ENCODE measurements at regions not wholly inside any gene's neighbourhood (a gene's known extent, or its start where the extent isn't known, plus 50 kb on each side); places are given as distances from the start of the nearest gene placed in this dataset.

- no peak for DNase-seq
Observed at GRCh38 chr6:103236923-103237322, 1622.8 kb downstream of the HACE1 start.

- DNase-seq: no peak
Observed at GRCh38 chr6:103231181-103231580, 1628.5 kb downstream of the HACE1 start.

- no peak for DNase-seq
Observed at GRCh38 chr6:103215847-103216246, 1643.9 kb downstream of the HACE1 start.

DNA sequence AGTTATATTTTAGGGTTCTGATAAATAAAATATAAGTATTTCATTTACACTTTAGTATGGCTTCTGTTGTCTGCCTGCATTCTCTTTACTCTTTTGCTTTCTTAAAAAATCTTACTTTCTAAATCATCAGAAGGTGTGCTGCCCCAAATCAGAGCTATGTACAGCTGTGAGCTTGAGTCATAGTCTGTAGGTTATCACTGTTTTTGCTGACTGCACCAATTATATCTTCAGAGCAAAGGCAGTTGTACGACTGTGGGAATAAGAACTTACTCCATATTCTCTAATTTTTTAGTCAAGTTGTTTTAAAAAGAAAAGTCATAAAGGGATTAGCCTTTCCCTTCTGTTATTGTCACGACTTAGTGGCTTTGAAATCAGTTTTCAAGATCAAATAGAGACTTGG is 1649.0 kb downstream of the HACE1 start:
- no peak for DNase-seq

GRCh38 chr6:103198386-103198785 is 1661.3 kb downstream of the HACE1 start:
- DNase-seq: no peak

DNA sequence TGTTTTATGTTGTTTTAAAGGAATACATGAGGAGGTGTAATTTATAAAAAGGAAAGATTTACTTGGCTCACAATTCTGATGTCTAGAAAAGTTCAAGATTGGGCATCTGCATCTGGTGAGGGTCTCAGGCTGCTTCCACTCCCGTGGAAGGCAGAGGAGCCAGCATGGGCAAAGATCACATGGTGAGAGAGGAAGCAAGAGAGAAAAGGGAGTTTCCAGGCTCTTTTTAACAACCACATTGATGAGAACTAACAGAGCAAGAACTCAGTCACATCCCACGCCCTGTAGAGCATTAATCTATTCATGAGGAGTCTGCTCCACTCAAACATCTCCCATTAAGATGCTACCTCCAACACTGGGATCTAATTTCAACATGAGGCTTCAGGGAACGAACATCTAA is 1666.3 kb downstream of the HACE1 start:
- DNase-seq: no peak

- DNase-seq: no peak
Observed at GRCh38 chr6:103191391-103192093, 1668.2 kb downstream of the HACE1 start.

DNA sequence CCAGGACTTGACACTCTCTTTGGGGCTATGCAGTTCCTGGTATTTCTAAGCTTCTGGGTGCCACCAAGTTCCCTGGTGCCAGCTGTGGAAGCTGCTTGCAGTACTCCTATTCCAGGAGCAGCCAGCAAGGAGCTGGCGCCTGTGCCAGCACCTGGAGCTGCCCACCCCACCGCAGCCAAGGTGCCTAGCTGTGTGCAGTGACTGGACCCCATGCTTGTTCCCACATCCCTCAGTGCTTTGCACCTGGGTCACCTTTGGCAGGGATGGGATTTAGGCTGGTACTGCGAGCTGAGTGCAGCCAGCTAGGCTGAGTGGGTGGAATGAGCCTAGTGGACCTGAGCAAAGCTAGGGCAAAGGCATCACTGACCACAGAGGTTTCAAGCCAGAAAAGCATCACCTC is 1674.9 kb downstream of the HACE1 start:
- DNase-seq: no peak

DNA sequence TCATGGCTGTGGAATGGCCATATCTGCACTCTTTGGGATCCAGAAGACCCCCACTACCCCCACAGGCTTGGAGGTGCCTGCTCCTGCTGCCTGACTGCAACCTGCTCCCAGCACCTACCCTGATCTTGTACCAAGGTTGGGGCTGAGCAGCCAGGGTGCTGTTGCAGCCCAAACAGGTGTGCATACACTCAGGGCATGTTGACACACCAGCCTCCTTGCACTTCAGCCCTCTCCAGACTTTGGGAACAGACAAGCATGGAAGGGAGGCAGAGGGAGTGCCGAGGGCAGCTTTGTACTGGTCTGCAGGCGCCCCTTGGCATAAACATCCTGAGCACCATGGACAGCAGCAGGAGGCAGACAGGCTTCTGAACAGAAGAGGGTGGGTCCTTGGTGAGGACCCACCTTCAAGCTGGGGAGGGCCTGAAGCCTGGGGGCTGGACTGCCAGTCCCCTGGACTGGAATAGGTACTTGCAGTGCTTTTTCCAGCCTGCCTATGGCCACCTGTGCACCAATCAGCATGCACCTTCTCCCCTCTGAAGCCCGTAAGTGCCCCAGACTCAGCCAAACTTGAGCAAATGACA is 1675.8 kb downstream of the HACE1 start:
- no peak for DNase-seq

GRCh38 chr6:103178193-103178592 is 1681.5 kb downstream of the HACE1 start:
- no peak for DNase-seq

- no peak for DNase-seq
Observed at GRCh38 chr6:103177791-103178190, 1681.9 kb downstream of the HACE1 start.

DNA sequence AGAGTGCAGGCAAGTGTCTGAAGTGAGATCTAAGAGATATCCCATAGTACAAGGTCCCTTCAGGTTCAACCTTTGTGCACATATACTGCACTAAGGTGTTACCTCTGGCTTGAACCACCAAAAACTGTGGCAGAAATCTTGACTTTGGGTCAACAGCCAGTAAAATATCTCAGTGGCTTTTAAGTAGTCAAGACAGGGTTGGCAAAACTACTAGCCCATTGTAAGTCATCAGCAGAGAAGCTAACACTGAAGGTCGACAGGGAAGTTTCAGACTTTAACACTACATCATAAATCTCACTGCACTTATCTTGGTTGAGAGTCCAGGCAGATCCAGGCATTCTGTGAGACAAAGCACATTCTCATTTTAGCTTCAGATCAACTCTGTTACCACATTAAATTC is 1684.7 kb downstream of the HACE1 start:
- no peak for DNase-seq

GRCh38 chr6:103167345-103168071 is 1692.2 kb downstream of the HACE1 start:
- DNase-seq: no peak

DNA sequence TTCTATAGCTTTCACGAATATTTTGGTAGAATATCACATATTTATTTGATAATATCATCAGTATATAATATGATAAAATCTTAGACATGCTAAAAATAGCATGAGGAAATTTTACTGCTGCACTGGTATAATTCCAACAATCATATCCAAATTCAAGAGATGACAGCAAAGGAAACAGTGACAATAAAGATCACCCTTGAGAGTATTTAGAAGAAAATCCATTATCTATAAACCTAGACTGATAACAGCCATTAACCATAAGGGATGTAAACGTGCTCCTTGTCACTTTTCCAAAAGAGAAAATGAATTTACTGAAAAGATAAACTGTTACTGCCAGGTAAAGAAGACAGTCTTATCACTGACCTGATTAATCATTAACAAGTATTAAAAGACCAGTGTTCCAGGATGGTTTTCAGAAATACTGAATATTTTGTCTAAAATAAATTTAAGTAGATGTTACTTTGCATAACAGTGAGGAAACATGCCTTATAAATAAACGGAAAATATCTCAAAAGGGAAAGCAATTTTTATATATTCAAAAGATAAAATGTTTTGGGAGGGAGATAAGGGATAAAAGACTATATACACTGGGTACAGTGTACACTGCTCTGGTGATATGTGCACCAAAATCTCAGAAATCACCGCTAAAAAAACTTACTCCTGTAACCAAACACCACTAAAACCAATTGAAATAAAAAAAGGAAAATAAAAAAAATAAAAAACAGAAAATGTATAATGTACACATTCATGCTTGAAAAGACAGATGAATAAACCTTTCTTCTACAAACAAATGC is 1704.7 kb downstream of the HACE1 start:
- DNase-seq: no peak

- no peak for DNase-seq
Observed at GRCh38 chr6:103153016-103153415, 1706.7 kb downstream of the HACE1 start.

GRCh38 chr6:103142902-103143301 is 1716.8 kb downstream of the HACE1 start:
- no peak for DNase-seq

DNA sequence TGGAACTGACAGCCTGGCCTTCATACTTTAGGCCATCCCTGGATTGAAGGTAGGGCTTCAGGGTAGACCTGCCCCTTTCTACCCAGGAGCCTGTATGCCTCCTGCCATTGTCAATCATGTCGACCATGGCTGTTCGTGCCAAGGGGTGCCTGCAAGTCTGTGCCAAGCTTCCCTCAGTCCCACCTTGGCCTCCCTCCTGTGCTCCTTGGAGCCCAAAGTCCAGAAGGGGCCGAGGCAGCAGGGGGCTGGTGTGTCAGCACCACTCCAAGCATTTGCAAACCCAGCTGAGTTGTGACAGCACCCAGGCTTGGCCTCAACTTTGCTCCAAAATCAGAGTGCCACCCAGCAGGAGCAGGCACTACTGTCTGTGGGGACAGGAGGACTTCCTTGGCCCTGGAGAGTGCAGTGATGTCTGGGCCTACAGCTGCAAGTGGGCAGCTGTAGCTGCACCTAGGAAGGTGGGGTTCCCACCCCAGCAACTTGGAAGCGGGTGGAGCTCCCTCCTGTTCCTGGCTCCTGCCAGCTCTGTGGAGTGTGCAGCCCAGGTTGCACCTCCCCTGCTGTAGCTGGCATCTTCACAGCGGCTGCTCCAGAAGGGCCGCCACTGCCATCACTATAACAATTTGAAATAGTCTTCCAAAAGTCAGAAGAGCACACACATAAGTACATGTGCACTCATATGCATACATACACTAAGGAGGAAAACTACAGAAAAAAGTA is 1719.3 kb downstream of the HACE1 start:
- no peak for DNase-seq

DNA sequence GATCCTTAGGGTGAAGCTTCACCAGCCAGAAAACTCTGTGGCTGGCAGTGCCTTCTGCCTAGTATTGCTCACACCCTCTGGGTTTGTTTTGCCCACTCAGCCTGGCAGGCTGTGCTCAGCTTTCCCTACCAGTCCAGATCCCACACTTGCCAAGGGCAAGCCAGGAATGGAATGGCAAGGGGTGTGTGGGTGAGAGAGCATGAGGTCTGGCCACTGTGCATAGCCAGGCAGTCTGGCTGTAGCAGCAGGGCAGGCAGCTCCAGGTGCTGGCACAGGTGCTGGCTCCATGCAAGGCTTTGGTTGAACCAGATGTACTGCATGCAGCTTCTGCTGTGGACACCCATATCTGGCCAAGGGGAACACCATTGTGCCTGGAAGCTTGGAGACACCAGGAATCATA is 1720.3 kb downstream of the HACE1 start:
- no peak for DNase-seq

GRCh38 chr6:103124471-103124870 is 1731.0 kb downstream of the GRIK2 start:
- DNase-seq: no peak

DNA sequence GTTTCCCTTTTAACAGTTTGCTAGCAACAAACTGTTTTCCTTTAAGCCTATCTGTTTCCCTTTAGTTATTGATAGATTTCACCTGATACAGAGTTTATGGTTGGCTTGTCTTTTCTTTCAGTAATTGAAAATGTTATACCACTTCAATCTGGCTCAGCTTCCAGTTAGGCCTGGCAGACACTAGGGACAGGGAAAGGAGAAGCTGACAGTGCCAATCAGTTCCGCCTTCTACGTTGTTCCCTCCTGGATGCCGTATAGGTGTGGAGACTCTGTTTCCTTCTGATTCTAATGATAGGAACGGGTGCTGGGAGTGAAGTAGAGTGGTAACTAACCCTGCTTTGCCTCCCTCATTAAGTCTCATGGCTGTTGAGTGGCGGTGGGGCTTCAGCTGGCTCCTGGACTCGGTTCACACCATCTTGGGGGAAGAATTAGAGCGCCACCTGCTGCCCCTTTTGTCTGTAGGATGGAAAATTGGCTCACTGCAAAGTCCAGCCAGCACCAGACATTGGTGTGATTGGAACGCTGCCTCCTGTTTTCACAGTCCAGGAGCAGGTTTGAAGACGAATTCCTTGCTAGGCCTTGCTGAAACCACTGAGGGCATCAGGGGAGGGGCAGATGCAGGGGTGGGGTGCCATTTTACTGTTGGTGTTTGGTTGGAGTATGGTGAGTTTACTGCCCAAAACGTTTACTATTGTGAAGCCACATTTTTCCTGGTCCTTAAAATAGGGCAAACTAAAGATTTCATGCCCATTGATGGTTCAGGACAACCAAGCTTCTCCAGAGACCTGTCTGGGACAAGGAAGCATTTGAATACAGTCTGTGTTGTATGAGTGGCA is 1729.5 kb downstream of the GRIK2 start:
- no peak for DNase-seq

DNA sequence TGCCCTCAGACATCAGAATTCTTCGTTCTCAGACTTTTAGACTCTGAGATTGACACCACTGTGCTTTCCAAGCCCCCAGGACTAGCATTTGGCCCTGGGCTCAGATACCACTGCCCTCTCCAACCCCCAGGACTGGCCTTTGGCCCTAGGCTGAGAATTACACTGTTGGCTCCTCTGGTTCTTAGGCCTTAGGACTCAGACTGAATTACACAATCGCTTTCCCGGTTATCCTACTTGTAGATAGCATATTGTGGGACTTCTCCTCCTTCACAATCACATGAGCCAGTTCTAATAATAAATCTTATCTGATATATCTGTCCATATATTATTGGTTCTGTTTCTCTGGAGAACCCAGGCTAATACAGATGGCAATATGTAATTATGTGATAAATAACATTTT is 1725.5 kb downstream of the GRIK2 start:
- DNase-seq: no peak

- no peak for DNase-seq
Observed at GRCh38 chr6:103114582-103114981, 1721.1 kb downstream of the GRIK2 start.

All from activated CD4-positive, CD25-positive, alpha-beta regulatory T cell treated with anti-CD3 and anti-CD28 coated beads, Interleukin-2, amount 50 U/mL, for 72 hours (primary cell).